ENCODE measurements at regions not wholly inside any gene's neighbourhood (a gene's known extent, or its start where the extent isn't known, plus 50 kb on each side); places are given as distances from the start of the nearest gene placed in this dataset.

DNA sequence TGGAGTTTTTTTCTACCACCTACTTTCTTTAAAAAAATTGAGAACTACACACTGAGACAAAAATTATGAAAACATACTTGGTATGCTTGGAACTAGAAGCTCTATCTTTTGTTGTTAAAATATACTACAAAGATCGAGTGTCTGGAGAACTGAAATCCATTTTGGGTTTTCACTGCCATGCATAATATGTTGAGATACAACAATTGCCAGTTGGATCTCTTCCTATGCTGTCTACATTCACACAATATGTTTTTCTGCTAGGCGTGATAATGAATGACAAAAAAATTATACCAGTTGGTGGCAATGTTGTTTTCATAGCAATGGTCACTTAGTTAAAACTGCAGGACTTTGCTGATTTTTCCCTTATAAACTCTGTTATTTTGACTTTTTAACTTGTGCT, 605.4 kb upstream of the LCORL start:
- no peak for DNase-seq (ENCODE audit: low read depth, low spot score)
- TF ChIP-seq CTCF (IDR thresholded peaks at IDR 0.05; ENCODE audit: low read depth, low read length), result no peak
- Histone ChIP-seq H3K4me3 (ENCODE audit: low read depth, low read length) (no peak overlapping the region), H3K27me3 (ENCODE audit: control insufficient read depth, insufficient read depth, low read length) (no peaks in the 10 kb centered on the region), H3K9me3 (ENCODE audit: control insufficient read depth, insufficient read depth, low read length) (peaks cover 12% of the 10 kb centered on the region; the same call in 1 of the 2 replicates), H3K27ac (ENCODE audit: low read depth, low read length) (no peak overlapping the region)
- ChIA-PET CTCF (no interaction called here), POLR2A (no interaction called here)

DNA sequence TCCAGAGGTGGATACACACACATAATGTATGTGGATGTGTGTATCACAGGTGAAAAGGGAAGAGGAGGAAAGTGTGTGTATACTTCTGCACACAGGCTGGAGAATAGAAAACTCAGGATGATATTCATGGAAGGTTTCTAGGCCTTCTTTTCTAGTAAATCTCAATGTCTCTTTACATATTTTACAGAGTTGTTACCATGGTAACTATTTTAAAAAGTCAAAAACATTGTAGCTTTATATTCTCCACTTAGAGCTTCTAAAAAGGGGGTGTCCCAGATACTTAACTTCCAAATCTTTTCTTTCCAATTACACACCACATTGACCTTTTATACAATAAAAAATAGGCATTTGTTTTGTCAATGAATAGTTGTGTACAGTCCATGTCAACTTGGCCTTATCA, 604.8 kb upstream of the LCORL start:
- H3K27me3 ChIP-seq (ENCODE audit: control insufficient read depth, insufficient read depth, low read length), result no peaks in the 10 kb centered on the region
- peaks cover 12% of the 10 kb centered on the region; the same call in 1 of the 2 replicates for H3K9me3 ChIP-seq (ENCODE audit: control insufficient read depth, insufficient read depth, low read length)
- no peak for DNase-seq (ENCODE audit: low read depth, low spot score)
- TF ChIP-seq CTCF (IDR thresholded peaks at IDR 0.05; ENCODE audit: low read depth, low read length), result no peak
- ChIA-PET CTCF (no interaction called here), POLR2A (no interaction called here)
- H3K4me3 ChIP-seq (ENCODE audit: low read depth, low read length), result no peak overlapping the region
- H3K27ac ChIP-seq (ENCODE audit: low read depth, low read length), result no peak overlapping the region

DNA sequence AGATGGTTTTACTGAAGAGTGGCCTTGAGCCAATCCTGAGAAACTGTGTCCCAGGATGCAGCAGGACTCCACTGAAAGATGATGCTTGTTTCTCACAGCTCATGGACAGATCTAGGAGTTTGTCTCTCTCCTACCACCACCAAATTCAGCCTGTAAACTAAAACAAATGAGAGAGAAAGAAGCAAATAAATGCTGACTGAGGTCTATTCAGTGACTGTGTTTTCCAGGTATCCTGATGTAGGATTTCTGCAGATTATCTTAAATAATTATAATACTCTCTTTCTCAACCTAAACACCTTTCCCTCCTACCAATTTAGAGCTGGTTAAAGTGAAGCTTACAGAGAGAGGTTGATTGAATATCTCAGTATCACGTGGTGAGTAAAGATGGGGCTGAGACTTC, 599.6 kb upstream of the LCORL start:
- Histone ChIP-seq H3K27ac (ENCODE audit: low read depth, low read length) (no peak overlapping the region), H3K27me3 (ENCODE audit: control insufficient read depth, insufficient read depth, low read length) (no peaks in the 10 kb centered on the region), H3K4me3 (ENCODE audit: low read depth, low read length) (no peak overlapping the region), H3K9me3 (ENCODE audit: control insufficient read depth, insufficient read depth, low read length) (no peaks in the 10 kb centered on the region)
- ChIA-PET CTCF (no interaction called here), POLR2A (no interaction called here)
- TF ChIP-seq CTCF (IDR thresholded peaks at IDR 0.05; ENCODE audit: low read depth, low read length), result no peak
- no peak for DNase-seq (ENCODE audit: low read depth, low spot score)

DNA sequence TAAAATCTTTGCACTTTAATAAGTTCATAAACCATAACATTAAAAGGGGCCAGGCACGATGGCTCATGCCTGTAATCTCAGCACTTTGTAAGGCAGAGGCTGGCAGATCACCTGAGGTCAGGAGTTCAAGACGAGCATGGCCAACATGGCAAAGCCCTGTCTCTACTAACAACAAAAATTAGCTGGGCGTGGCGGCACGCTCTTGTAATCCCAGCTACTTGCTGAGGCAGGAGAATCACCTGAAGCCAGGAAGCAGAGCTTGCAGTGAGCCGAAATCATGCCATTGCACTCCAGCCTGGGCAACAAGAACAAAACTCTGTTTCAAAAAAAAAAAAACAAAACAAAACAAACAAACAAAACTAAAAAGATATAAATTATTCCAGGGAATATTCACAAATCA, 595.2 kb upstream of the LCORL start:
- POLR2A ChIA-PET, result no interaction called here
- Histone ChIP-seq H3K27me3 (ENCODE audit: control insufficient read depth, insufficient read depth, low read length) (no peaks in the 10 kb centered on the region), H3K4me3 (ENCODE audit: low read depth, low read length) (no peak overlapping the region), H3K27ac (ENCODE audit: low read depth, low read length) (no peak overlapping the region), H3K9me3 (ENCODE audit: control insufficient read depth, insufficient read depth, low read length) (no peaks in the 10 kb centered on the region)
- no peak for DNase-seq (ENCODE audit: low read depth, low spot score)
- CTCF ChIA-PET, result no interaction called here
- no peak for TF ChIP-seq CTCF (IDR thresholded peaks at IDR 0.05; ENCODE audit: low read depth, low read length)

- no peak for TF ChIP-seq CTCF (IDR thresholded peaks at IDR 0.05; ENCODE audit: low read depth, low read length)
- H3K27ac ChIP-seq (ENCODE audit: low read depth, low read length), result no peak overlapping the region
- DNase-seq (ENCODE audit: low read depth, low spot score), result no peak
- ChIA-PET CTCF (interaction anchor here (1.2 kb wide), 1 partner anchor 18 kb away, joined by 4 read pairs; no protein-coding TSS in a partner anchor), POLR2A (no interaction called here)
- no peaks in the 10 kb centered on the region for H3K9me3 ChIP-seq (ENCODE audit: control insufficient read depth, insufficient read depth, low read length)
- no peaks in the 10 kb centered on the region for H3K27me3 ChIP-seq (ENCODE audit: control insufficient read depth, insufficient read depth, low read length)
- H3K4me3 ChIP-seq (ENCODE audit: low read depth, low read length), result no peak overlapping the region
Observed at GRCh38 chr4:18611026-18611425, 589.5 kb upstream of the LCORL start.
